Progenitor cell of endocrine pancreas (in vitro differentiated cells): ENCODE measurements at regions not wholly inside any gene's neighbourhood (a gene's known extent, or its start where the extent isn't known, plus 50 kb on each side); places are given as distances from the start of the nearest gene placed in this dataset.
"Not testable (repeated sequence)": the region's sequence is repeated elsewhere in the genome, so short reads cannot be mapped to it uniquely, and the experiment has no call there.

Experiments used
- DNase-seq: peaks from one replicate; pipeline ENCODE4 v3.0.0; 2021; ENCODE audit warnings: low spot score; ENCODE audit not compliant: unreplicated experiment
- H3K27ac Mint-ChIP-seq: 2 replicates; pipeline ENCODE4 v1.8.0; 2021; ENCODE audit warnings: mild to moderate bottlenecking, moderate library complexity, mixed read lengths
- H3K27me3 Mint-ChIP-seq: 2 replicates; pipeline ENCODE4 v1.8.0; 2021; ENCODE audit warnings: mixed read lengths
- H3K36me3 Mint-ChIP-seq: 2 replicates; pipeline ENCODE4 v1.8.0; 2022; ENCODE audit warnings: mixed read lengths; ENCODE audit not compliant: insufficient read depth
- H3K4me1 Mint-ChIP-seq: 2 replicates; pipeline ENCODE4 v1.8.0; 2021; ENCODE audit warnings: low read depth, mixed read lengths
- H3K4me3 Mint-ChIP-seq: 2 replicates; pipeline ENCODE4 v1.8.0; 2021; ENCODE audit warnings: low read depth, mild to moderate bottlenecking, moderate library complexity, mixed read lengths
- H3K9me3 Mint-ChIP-seq: 2 replicates; pipeline ENCODE4 v1.8.0; 2021; ENCODE audit warnings: low read depth, mixed read lengths
- CTCF ChIP-seq: fragments of 200-600 bp; sonication (generic); IDR thresholded peaks from one replicate; pipeline ENCODE4 v1.5.0; 2021; ENCODE audit warnings: antibody characterized with exemption, mild to moderate bottlenecking; ENCODE audit not compliant: unreplicated experiment

GRCh38 chr14:71560751-71561150 lies 371.5 kb upstream of the RGS6 start:
- peaks cover under 1% of the 10 kb centered on the region for H3K36me3 Mint-ChIP-seq
- peaks cover 10% of the 10 kb centered on the region for H3K4me1 Mint-ChIP-seq
- no peak overlapping the region for H3K27ac Mint-ChIP-seq
- no peak for TF ChIP-seq CTCF
- H3K27me3 Mint-ChIP-seq, result no peaks in the 10 kb centered on the region
- H3K9me3 Mint-ChIP-seq, result no peaks in the 10 kb centered on the region
- H3K4me3 Mint-ChIP-seq, result no peak overlapping the region
- DNase-seq, result no peak

GRCh38 chr14:71563492-71564153 lies 368.6 kb upstream of the RGS6 start:
- no peak for DNase-seq
- H3K36me3 Mint-ChIP-seq, result no peaks in the 10 kb centered on the region
- no peaks in the 10 kb centered on the region for H3K9me3 Mint-ChIP-seq
- peaks cover 6% of the 10 kb centered on the region for H3K4me1 Mint-ChIP-seq
- no peaks in the 10 kb centered on the region for H3K27me3 Mint-ChIP-seq
- H3K27ac Mint-ChIP-seq, result no peak overlapping the region
- no peak for TF ChIP-seq CTCF
- H3K4me3 Mint-ChIP-seq, result no peak overlapping the region

GRCh38 chr14:71566276-71566675 lies 366.0 kb upstream of the RGS6 start:
- H3K9me3 Mint-ChIP-seq, result no peaks in the 10 kb centered on the region
- no peak for DNase-seq
- H3K27ac Mint-ChIP-seq, result no peak overlapping the region
- H3K4me1 Mint-ChIP-seq, result peaks cover 4% of the 10 kb centered on the region
- no peak for TF ChIP-seq CTCF
- no peaks in the 10 kb centered on the region for H3K27me3 Mint-ChIP-seq
- H3K4me3 Mint-ChIP-seq, result no peak overlapping the region
- H3K36me3 Mint-ChIP-seq, result no peaks in the 10 kb centered on the region

- not testable (repeated sequence) for H3K36me3 Mint-ChIP-seq, DNase-seq, H3K4me1 Mint-ChIP-seq, H3K27me3 Mint-ChIP-seq, H3K4me3 Mint-ChIP-seq, H3K27ac Mint-ChIP-seq, H3K9me3 Mint-ChIP-seq
Measured at GRCh38 chr14:71567499-71568133, 364.6 kb upstream of the RGS6 start.

GRCh38 chr14:71574976-71575375 lies 357.3 kb upstream of the RGS6 start:
- no peak for TF ChIP-seq CTCF
- Mint-ChIP-seq H3K4me3 (no peak overlapping the region), H3K9me3 (no peaks in the 10 kb centered on the region), H3K27me3 (no peaks in the 10 kb centered on the region), H3K4me1 (peaks cover 16% of the 10 kb centered on the region), H3K36me3 (peaks cover 3% of the 10 kb centered on the region), H3K27ac (no peak overlapping the region)
- no peak for DNase-seq

GRCh38 chr14:71576472-71576871 lies 355.8 kb upstream of the RGS6 start:
- no peaks in the 10 kb centered on the region for H3K27me3 Mint-ChIP-seq
- H3K9me3 Mint-ChIP-seq, result no peaks in the 10 kb centered on the region
- no peak for TF ChIP-seq CTCF
- H3K4me1 Mint-ChIP-seq, result peaks cover 16% of the 10 kb centered on the region
- no peak for DNase-seq
- no peak overlapping the region for H3K4me3 Mint-ChIP-seq
- no peak overlapping the region for H3K27ac Mint-ChIP-seq
- peaks cover 3% of the 10 kb centered on the region for H3K36me3 Mint-ChIP-seq
